Esophagus muscularis mucosa (tissue), 4 donors: ENCODE measurements at regions not wholly inside any gene's neighbourhood (a gene's known extent, or its start where the extent isn't known, plus 50 kb on each side); places are given as distances from the start of the nearest gene placed in this dataset.

Source experiments
- CTCF ChIP-seq, 3 experiments: fragments of 200-600 bp in 2 of 3; fragments of 450-650 bp in 1 of 3; sonication (generic) in 2 of 3; IDR thresholded peaks; one replicate each; pipeline ENCODE4 v1.5.1; 2017 to 2019; ENCODE audit warnings: antibody characterized with exemption in 3 of 3, mild to moderate bottlenecking in 2 of 3, moderate library complexity in 1 of 3
- EP300 ChIP-seq: sonication (generic); formaldehyde crosslinking; IDR thresholded peaks from one replicate; pipeline ENCODE4 v1.6.1; 2017; ENCODE audit warnings: antibody characterized with exemption
- POLR2A ChIP-seq: fragments of 450-650 bp; IDR thresholded peaks from one replicate; pipeline ENCODE4 v1.6.1; 2017; ENCODE audit warnings: antibody characterized with exemption, moderate library complexity, mild to moderate bottlenecking, low read depth
- POLR2AphosphoS5 ChIP-seq, 2 donors: sonication (generic); formaldehyde crosslinking; IDR thresholded peaks; one replicate each; pipeline ENCODE4 v1.6.1; 2017; ENCODE audit warnings: antibody characterized with exemption in 2 of 2

GRCh38 chr18:39497821-39498220 is 1932.2 kb upstream of the CELF4 start:
- TF ChIP-seq CTCF (IDR thresholded peaks at IDR 0.05) (no peak), POLR2A (no peak), POLR2AphosphoS5 (IDR thresholded peaks at IDR 0.05) (no peak), EP300 (no peak)
